Vagina (tissue), 2 donors: ENCODE measurements at regions not wholly inside any gene's neighbourhood (a gene's known extent, or its start where the extent isn't known, plus 50 kb on each side); places are given as distances from the start of the nearest gene placed in this dataset.

ENCODE experiments used
- POLR2A ChIP-seq, 2 donors: fragments of 450-650 bp; IDR thresholded peaks; one replicate each; pipeline ENCODE4 v1.6.1; 2017; ENCODE audit warnings: antibody characterized with exemption in 2 of 2, mild to moderate bottlenecking in 2 of 2, moderate library complexity in 2 of 2
- POLR2AphosphoS5 ChIP-seq, 2 donors: sonication (generic); formaldehyde crosslinking; IDR thresholded peaks; one replicate each; pipeline ENCODE4 v1.9.0; 2017; ENCODE audit warnings: antibody characterized with exemption in 2 of 2, mild to moderate bottlenecking in 2 of 2, low read depth in 1 of 2; ENCODE audit not compliant: insufficient read depth in 1 of 2
- TF ChIP-seq, protein P1 (sequence below), 3 experiments: fragments of 450-650 bp in 2 of 3; fragments of 200-600 bp in 1 of 3; sonication (generic) in 1 of 3; IDR thresholded peaks; one replicate each; pipeline ENCODE4 v1.5.1; 2017 to 2019; ENCODE audit warnings: antibody characterized with exemption in 3 of 3, mild to moderate bottlenecking in 2 of 3, moderate library complexity in 2 of 3

GRCh38 chr5:133675376-133676154 lies 63.2 kb upstream of the FSTL4 start:
- TF ChIP-seq POLR2AphosphoS5 (IDR thresholded peaks at IDR 0.05; ENCODE audit: insufficient read depth in 1 of 2, low read depth in 1 of 2) (no peak), POLR2A (IDR thresholded peaks at IDR 0.05) (no peak)
- TF ChIP-seq, protein P1, sequence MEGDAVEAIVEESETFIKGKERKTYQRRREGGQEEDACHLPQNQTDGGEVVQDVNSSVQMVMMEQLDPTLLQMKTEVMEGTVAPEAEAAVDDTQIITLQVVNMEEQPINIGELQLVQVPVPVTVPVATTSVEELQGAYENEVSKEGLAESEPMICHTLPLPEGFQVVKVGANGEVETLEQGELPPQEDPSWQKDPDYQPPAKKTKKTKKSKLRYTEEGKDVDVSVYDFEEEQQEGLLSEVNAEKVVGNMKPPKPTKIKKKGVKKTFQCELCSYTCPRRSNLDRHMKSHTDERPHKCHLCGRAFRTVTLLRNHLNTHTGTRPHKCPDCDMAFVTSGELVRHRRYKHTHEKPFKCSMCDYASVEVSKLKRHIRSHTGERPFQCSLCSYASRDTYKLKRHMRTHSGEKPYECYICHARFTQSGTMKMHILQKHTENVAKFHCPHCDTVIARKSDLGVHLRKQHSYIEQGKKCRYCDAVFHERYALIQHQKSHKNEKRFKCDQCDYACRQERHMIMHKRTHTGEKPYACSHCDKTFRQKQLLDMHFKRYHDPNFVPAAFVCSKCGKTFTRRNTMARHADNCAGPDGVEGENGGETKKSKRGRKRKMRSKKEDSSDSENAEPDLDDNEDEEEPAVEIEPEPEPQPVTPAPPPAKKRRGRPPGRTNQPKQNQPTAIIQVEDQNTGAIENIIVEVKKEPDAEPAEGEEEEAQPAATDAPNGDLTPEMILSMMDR (IDR thresholded peaks at IDR 0.05), result no peak
